ENCODE measurements at regions not wholly inside any gene's neighbourhood (a gene's known extent, or its start where the extent isn't known, plus 50 kb on each side); places are given as distances from the start of the nearest gene placed in this dataset.

DNA sequence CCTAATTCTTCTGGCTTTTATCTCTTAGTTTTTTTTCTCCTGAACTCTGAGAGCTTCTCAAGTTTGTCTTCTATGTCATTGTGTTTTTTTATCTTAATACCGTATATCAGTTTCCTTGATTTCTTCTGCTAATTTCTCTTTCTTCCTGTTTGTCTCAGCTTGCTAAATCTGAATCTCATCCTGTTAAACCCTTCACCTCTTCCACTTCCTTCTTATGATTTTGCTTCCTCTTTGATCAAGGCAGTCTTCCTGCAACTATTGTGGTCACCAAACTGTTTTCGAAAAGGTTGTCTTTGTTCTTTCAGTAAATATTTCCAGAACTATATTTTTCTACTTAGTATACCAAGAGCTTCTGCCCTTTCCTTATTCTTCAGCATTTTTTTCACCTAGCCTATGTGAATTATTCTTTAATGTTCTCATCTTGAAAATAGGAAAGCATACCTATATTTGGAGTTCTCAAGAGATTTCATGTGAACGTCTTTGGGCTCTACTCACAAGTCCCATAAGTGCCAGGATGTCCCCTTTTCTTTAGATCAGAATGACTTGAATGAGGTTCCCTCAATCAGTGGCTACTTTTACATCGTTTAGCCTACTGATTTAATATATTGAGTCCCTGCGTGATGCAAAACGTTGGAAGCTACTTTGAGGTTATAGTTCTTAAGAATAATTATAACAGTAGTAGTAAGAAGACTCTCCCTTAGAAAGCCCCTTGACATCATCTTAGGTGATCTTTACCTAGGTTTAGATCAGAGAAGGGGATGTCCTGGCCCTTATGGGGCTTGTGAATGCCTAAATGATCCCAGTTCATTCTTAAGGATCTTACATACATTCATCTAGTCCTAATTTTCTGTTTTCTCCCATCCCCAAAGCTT is 415.4 kb upstream of the AUTS2 start:
- no peaks in the 10 kb centered on the region for H3K4me1 ChIP-seq (ENCODE audit: control insufficient read depth, insufficient read depth, low read length)
- no peak overlapping the region for H3K14ac ChIP-seq (replicated peaks; ENCODE audit: low read depth, low read length)
- no peaks in the 10 kb centered on the region for H3K79me1 ChIP-seq (ENCODE audit: low read depth in 1 of 2, low read length in 2 of 2)
- no peak overlapping the region for H4K5ac ChIP-seq (ENCODE audit: low read depth, low read length)
- H2BK15ac ChIP-seq (ENCODE audit: low read depth, low read length), result no peak overlapping the region
- no peak overlapping the region for H3K4me2 ChIP-seq (ENCODE audit: low read depth, low read length)
- no CpG with 5 or more reads among the region's 6 CpGs for WGBS, 2 experiments (ENCODE audit: extremely low coverage in 2 of 2, insufficient read length in 1 of 2)
- no peaks in the 10 kb centered on the region for H3K36me3 ChIP-seq (ENCODE audit: control insufficient read depth, insufficient read depth, low read length)
- H3K4me3 ChIP-seq (ENCODE audit: insufficient read depth, low read depth, low read length), result no peak overlapping the region
- H2AK9ac ChIP-seq (replicated peaks; ENCODE audit: low read depth, low read length, poor library complexity), result no peak overlapping the region
- no peaks in the 10 kb centered on the region for H4K20me1 ChIP-seq (ENCODE audit: insufficient read depth, low read length)
- ChIA-PET POLR2A (ENCODE audit: unreplicated experiment) (no interaction called here), CTCF (no interaction called here)
- H2BK20ac ChIP-seq (ENCODE audit: low read depth, low read length), result no peak overlapping the region
- dilution Hi-C loops (cut with HindIII; ENCODE audit: low sequenced_read_pairs, unreplicated experiment), result no loop called here
- no peak overlapping the region for H2AK5ac ChIP-seq (ENCODE audit: low read depth, low read length)
- in situ Hi-C loops (cut with MboI; ENCODE audit: low sequenced_read_pairs), result no loop called here
- TF ChIP-seq CTCF (conservative IDR thresholded peaks at IDR 0.05; ENCODE audit: low read depth, low read length), result no peak
- no peak for TF ChIP-seq CHD1 (IDR thresholded peaks at IDR 0.05; ENCODE audit: low read depth, low read length)
- TF ChIP-seq RCOR1 (IDR thresholded peaks at IDR 0.05; ENCODE audit: insufficient replicate concordance, low read length), result no peak
- TF ChIP-seq RFX5 (IDR thresholded peaks at IDR 0.05; ENCODE audit: low read depth, low read length), result no peak
- no peak overlapping the region for H4K8ac ChIP-seq (ENCODE audit: low read depth in 2 of 2, low read length in 2 of 2)
- DNase-seq (no peak), ATAC-seq (ENCODE audit: low read depth) (no peak)
- no peak overlapping the region for H3K27ac ChIP-seq (ENCODE audit: insufficient read depth, low read length)
- no peak overlapping the region for H3K18ac ChIP-seq (ENCODE audit: low read depth, low read length)
- H2BK5ac ChIP-seq (ENCODE audit: low read depth, low read length, poor library complexity, severe bottlenecking), result no peak overlapping the region
- H3K56ac ChIP-seq (ENCODE audit: extremely low read depth, insufficient read depth, low read length), result no peak overlapping the region
- no peak overlapping the region for H3K9ac ChIP-seq (ENCODE audit: low read depth, low read length)
- H3K27me3 ChIP-seq (ENCODE audit: control insufficient read depth, insufficient read depth, low read length), result no peaks in the 10 kb centered on the region
- peaks cover 2% of the 10 kb centered on the region; the same call in 1 of the 2 replicates for H3K9me3 ChIP-seq (ENCODE audit: control insufficient read depth, insufficient read depth, low read length)
- H2AFZ ChIP-seq (replicated peaks; ENCODE audit: low read length, poor library complexity), result no peak overlapping the region
- no peak overlapping the region for H3K23ac ChIP-seq (ENCODE audit: low read depth, low read length)
- H3K9me1 ChIP-seq (ENCODE audit: insufficient read depth, low read length), result no peaks in the 10 kb centered on the region
- H3K4ac ChIP-seq (ENCODE audit: low read depth, low read length), result no peak overlapping the region
- intact Hi-C loops (cut with micrococcal nuclease), result no loop called here
- H4K91ac ChIP-seq (ENCODE audit: insufficient read depth, low read depth, low read length), result no peak overlapping the region
- BruUV-seq (replicated peaks), result no TSS peak
- H2BK120ac ChIP-seq (ENCODE audit: low read depth, low read length), result no peak overlapping the region

Data from IMR-90 (cell line).